GM19239 (cell line): ENCODE measurements at regions not wholly inside any gene's neighbourhood (a gene's known extent, or its start where the extent isn't known, plus 50 kb on each side); places are given as distances from the start of the nearest gene placed in this dataset.
A peak's percentile ranks its signal among the peaks of the same experiment; 100 is the strongest.

Experiments used
- DNase-seq: peaks from one replicate; pipeline ENCODE4 v3.0.0; 2011; ENCODE audit warnings: low spot score; ENCODE audit not compliant: insufficient read length
- FAIRE-seq: peaks from 2 replicates; lab custom pipeline; 2011; peaks lifted over from hg19 to GRCh38; lab: Jason Lieb, UNC

- FAIRE-seq, result peak; percentile 23
- DNase-seq, result peak; percentile 4
These were observed 107.8 kb upstream of the PPP1R3A start for GRCh38 chr7:114026486-114027089.

- DNase-seq (no peak), FAIRE-seq (no peak)
These were observed 102.3 kb upstream of the PPP1R3A start for GRCh38 chr7:114021135-114021534.

- FAIRE-seq, result no peak
- DNase-seq, result no peak
These were observed 89.9 kb upstream of the PPP1R3A start for GRCh38 chr7:114008696-114009095.

- FAIRE-seq, result no peak
These were observed 88.6 kb upstream of the PPP1R3A start for GRCh38 chr7:114007386-114007785.

GRCh38 chr7:113998934-113999333, 80.1 kb upstream of the PPP1R3A start:
- DNase-seq (no peak), FAIRE-seq (no peak)

More at GRCh38 chr7:114007386-114007785, 88.6 kb upstream of the PPP1R3A start:
- no peak for DNase-seq

- no peak for DNase-seq
- FAIRE-seq, result no peak
These were observed 77.6 kb upstream of the PPP1R3A start for GRCh38 chr7:113996405-113996804.

GRCh38 chr7:113986216-113986615, 67.4 kb upstream of the PPP1R3A start:
- FAIRE-seq, result no peak
- DNase-seq, result no peak

GRCh38 chr7:113976508-113976907, 57.7 kb upstream of the PPP1R3A start:
- DNase-seq (no peak), FAIRE-seq (no peak)

- DNase-seq (no peak), FAIRE-seq (no peak)
These were observed 49.9 kb upstream of the PPP1R3A start for GRCh38 chr7:113968713-113969112.
